ENCODE measurements at regions not wholly inside any gene's neighbourhood (a gene's known extent, or its start where the extent isn't known, plus 50 kb on each side); places are given as distances from the start of the nearest gene placed in this dataset.

GRCh38 chr16:82329504-82330192 is 159.6 kb upstream of the MPHOSPH6 start:
- in situ Hi-C loops (cut with MboI; ENCODE audit: low pct_unique_long_range_greater_than_20kb, low sequenced_read_pairs): no loop called here
- no peak for DNase-seq

DNA sequence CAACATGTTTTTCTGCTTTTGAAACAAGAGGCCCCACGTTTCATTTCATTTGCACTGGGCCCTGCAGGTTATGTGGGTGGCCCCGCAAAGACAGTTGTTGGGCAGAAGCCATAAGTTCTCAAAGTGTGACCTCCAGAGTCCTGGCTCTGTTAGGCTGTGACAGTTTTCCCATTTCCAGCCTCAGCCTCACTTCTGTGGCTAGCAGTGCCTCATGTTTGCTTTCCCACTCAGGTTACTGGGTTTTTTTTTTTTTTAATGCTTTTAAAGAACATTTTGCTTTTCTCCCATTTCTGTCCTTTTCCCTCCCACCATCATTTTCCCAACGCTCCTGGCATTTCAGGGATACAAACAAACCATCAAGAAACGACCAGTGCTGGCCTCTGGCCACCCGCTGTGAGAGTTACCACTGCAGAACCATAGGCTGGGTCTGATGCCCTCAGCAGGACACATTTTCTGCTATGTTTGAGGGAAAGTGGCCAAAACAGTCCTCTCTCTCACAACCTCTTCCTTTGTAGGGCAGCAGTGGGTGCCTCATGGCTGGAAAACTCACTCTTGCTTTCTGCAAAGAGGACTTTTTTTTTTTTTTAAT is 159.0 kb upstream of the MPHOSPH6 start:
- DNase-seq: no peak
- in situ Hi-C loops (cut with MboI; ENCODE audit: low pct_unique_long_range_greater_than_20kb, low sequenced_read_pairs): no loop called here

DNA sequence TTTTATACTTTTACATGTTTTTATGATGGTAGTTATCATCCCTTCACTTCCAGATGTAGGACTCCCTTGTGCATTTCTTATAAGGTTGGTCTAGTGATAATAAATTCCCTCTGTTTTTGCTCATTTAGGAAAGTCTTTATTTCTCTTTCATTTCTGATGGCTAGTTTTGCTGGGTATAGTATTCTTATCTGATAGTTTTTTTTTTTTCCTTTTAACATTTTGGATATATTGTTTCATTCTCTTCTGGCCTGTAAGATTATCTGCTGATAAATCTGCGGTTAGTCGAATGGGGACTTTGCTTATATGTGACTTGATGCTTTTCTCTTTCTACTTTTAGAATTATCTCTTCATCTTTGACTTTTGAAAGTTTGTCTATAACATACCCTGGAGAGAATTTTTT is 153.1 kb upstream of the MPHOSPH6 start:
- in situ Hi-C loops (cut with MboI; ENCODE audit: low pct_unique_long_range_greater_than_20kb, low sequenced_read_pairs): no loop called here
- DNase-seq: no peak

GRCh38 chr16:82322177-82322576 is 152.2 kb upstream of the MPHOSPH6 start:
- DNase-seq: no peak
- in situ Hi-C loops (cut with MboI; ENCODE audit: low pct_unique_long_range_greater_than_20kb, low sequenced_read_pairs): no loop called here

DNA sequence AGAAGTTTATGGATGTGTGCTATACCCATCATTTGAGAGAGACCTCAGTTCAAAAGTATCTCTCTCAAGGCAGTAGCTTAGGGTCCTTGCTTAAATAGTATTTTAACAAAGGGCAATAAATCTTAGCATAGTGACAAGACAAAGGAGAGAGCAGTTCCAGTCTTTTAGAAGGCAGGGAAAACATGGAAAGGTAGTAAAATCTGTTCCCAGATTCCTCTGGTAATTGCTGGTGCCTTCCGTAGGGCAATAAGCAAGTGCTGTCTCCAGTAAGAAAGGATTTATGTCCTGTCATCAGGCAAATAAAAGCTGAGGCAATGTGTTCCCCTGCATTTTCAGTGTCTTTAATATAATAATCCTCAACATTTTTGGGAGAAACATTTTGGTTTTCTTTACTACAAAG is 149.0 kb upstream of the MPHOSPH6 start:
- in situ Hi-C loops (cut with MboI; ENCODE audit: low pct_unique_long_range_greater_than_20kb, low sequenced_read_pairs): no loop called here
- no peak for DNase-seq

DNA sequence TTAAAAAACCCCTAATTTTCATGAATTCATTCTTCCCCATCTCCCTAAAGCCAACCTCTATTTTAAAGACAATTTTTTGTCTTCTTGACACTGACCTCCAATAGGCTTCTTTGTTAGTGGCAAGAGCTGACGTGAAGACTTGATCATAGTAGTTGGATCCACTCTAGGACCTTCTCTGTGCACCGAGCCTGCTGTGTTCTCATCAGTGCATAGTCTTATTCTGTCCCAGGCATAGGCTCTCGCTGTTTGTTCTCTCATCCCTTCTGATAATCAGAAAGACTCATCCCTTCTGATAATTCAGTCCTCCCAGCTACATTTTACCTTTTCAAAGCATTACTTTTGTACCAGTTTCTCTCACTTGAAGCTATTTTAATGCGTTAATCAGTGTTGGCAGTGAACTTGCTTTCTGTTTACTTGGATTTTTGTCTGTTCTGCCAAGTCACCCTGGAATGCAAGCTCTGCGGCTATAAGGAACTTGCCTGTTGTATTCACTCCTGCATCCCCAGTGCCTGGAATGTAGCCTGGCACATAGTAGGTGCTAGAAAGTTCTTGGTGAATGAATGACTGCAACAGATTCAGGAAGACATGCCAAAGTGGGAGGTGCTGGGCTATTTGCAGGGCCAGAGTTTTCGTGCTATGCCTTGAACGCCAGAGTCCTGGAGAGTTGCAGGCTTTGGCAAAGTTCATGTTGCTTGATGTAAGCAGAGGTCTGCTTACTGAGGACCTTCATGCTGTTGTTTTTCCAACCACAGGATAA is 147.6 kb upstream of the MPHOSPH6 start:
- no peak for DNase-seq
- in situ Hi-C loops (cut with MboI; ENCODE audit: low pct_unique_long_range_greater_than_20kb, low sequenced_read_pairs): no loop called here

DNA sequence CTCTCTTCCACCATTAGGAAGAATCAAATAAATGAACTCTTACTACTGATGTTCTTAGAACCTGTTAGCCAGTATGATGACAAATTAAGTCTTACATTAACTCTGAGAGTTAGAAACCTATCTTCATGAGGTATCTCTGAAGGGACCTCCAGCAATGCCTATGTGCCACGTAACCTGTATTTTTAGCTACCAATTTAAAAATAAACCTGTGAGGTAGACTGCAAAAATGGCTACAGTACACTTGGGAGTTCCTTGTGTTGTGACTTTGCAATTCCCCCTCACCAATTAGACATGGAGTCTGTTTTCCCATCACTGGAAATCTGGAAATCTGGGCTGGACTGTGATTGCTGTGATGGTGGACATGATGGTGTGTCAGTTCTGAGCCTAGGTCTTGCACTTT is 143.7 kb upstream of the MPHOSPH6 start:
- in situ Hi-C loops (cut with MboI; ENCODE audit: low pct_unique_long_range_greater_than_20kb, low sequenced_read_pairs): no loop called here
- no peak for DNase-seq

- in situ Hi-C loops (cut with MboI; ENCODE audit: low pct_unique_long_range_greater_than_20kb, low sequenced_read_pairs): no loop called here
Observed at GRCh38 chr16:82311528-82311927, 141.5 kb upstream of the MPHOSPH6 start.

GRCh38 chr16:82302042-82302727 is 132.2 kb upstream of the MPHOSPH6 start:
- in situ Hi-C loops (cut with MboI; ENCODE audit: low pct_unique_long_range_greater_than_20kb, low sequenced_read_pairs): no loop called here

More at GRCh38 chr16:82311528-82311927, 141.5 kb upstream of the MPHOSPH6 start:
- no peak for DNase-seq

GRCh38 chr16:82301146-82301755 is 131.2 kb upstream of the MPHOSPH6 start:
- in situ Hi-C loops (cut with MboI; ENCODE audit: low pct_unique_long_range_greater_than_20kb, low sequenced_read_pairs): no loop called here
- DNase-seq: peak; percentile 3

More at GRCh38 chr16:82302042-82302727, 132.2 kb upstream of the MPHOSPH6 start:
- no peak for DNase-seq

- DNase-seq: peak; percentile 31
- in situ Hi-C loops (cut with MboI; ENCODE audit: low pct_unique_long_range_greater_than_20kb, low sequenced_read_pairs): no loop called here
Observed at GRCh38 chr16:82300374-82300951, 130.4 kb upstream of the MPHOSPH6 start.

DNA sequence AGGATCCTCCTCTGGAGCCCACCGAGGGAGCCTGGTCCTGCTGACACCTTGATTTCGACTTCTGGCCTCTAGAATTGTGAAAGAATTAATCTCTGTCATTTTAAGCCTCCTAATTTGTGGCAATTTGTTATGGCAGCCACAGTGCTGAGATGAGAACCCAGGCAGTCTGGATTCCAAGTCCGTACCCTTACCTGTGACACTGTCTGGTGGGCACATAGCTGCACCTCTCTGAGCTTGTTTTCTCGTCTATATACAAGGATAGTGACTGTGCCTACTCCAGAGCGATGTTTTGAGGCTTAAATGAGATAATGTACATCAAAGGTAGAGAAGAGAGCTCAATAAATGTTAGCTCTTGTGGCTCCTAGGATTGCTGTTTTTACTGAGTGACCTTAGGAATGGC is 128.4 kb upstream of the MPHOSPH6 start:
- peak; percentile 23 for DNase-seq
- in situ Hi-C loops (cut with MboI; ENCODE audit: low pct_unique_long_range_greater_than_20kb, low sequenced_read_pairs): no loop called here

- no peak for DNase-seq
- in situ Hi-C loops (cut with MboI; ENCODE audit: low pct_unique_long_range_greater_than_20kb, low sequenced_read_pairs): no loop called here
Observed at GRCh38 chr16:82295290-82296201, 125.5 kb upstream of the MPHOSPH6 start.

GRCh38 chr16:82293671-82294070 is 123.6 kb upstream of the MPHOSPH6 start:
- DNase-seq: no peak
- in situ Hi-C loops (cut with MboI; ENCODE audit: low pct_unique_long_range_greater_than_20kb, low sequenced_read_pairs): no loop called here

DNA sequence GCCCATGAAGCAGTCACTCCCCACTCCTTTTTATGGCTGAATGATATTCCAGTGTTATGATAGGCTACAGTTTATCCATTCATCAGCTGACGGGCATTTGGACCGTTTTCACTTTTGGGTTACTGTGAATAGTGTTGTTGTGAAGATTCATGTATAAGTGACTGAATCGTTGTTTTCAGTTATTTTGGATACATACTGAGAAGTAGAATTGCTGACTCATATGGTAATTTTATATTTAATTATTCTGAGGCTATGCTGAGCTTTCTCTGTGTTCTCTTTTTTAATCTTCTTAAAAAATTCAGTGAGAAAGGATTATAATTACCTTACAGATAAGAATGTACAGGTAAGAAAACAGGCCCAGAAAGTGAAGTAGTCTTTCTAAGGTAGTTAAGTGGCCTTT is 117.9 kb upstream of the MPHOSPH6 start:
- in situ Hi-C loops (cut with MboI; ENCODE audit: low pct_unique_long_range_greater_than_20kb, low sequenced_read_pairs): no loop called here
- no peak for DNase-seq

- DNase-seq: no peak
- in situ Hi-C loops (cut with MboI; ENCODE audit: low pct_unique_long_range_greater_than_20kb, low sequenced_read_pairs): no loop called here
Observed at GRCh38 chr16:82282662-82283061, 112.6 kb upstream of the MPHOSPH6 start.

GRCh38 chr16:82281544-82281943 is 111.5 kb upstream of the MPHOSPH6 start:
- in situ Hi-C loops (cut with MboI; ENCODE audit: low pct_unique_long_range_greater_than_20kb, low sequenced_read_pairs): no loop called here
- DNase-seq: no peak

DNA sequence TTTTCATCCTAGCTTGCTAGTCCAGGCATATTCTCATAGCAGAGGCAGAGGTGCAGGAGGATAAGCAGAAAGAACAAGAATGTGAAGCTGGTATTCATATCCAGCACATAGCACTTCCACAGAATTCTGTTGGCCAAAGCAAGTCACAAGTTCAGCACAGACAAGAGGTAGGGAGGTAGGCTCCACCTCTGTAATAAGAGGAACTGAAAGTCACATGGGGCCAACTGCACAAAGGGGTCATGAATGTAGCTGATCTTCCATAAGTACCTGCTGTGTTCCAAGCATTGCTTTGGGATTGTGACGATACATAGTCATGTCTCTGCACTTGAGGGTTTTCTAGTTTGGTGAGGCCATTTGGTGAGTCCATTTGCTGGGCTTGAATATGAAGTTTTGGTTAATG is 110.8 kb upstream of the MPHOSPH6 start:
- DNase-seq: no peak
- in situ Hi-C loops (cut with MboI; ENCODE audit: low pct_unique_long_range_greater_than_20kb, low sequenced_read_pairs): no loop called here

Data from KBM-7 (cell line).